Vagina (tissue), 2 donors: ENCODE measurements at regions not wholly inside any gene's neighbourhood (a gene's known extent, or its start where the extent isn't known, plus 50 kb on each side); places are given as distances from the start of the nearest gene placed in this dataset.

Source experiments
- POLR2A ChIP-seq, 2 donors: fragments of 450-650 bp; IDR thresholded peaks; one replicate each; pipeline ENCODE4 v1.6.1; 2017; ENCODE audit warnings: antibody characterized with exemption in 2 of 2, mild to moderate bottlenecking in 2 of 2, moderate library complexity in 2 of 2
- POLR2AphosphoS5 ChIP-seq, 2 donors: sonication (generic); formaldehyde crosslinking; IDR thresholded peaks; one replicate each; pipeline ENCODE4 v1.9.0; 2017; ENCODE audit warnings: antibody characterized with exemption in 2 of 2, mild to moderate bottlenecking in 2 of 2, low read depth in 1 of 2; ENCODE audit not compliant: insufficient read depth in 1 of 2
- TF ChIP-seq, protein P1 (sequence below), 3 experiments: fragments of 450-650 bp in 2 of 3; fragments of 200-600 bp in 1 of 3; sonication (generic) in 1 of 3; IDR thresholded peaks; one replicate each; pipeline ENCODE4 v1.5.1; 2017 to 2019; ENCODE audit warnings: antibody characterized with exemption in 3 of 3, mild to moderate bottlenecking in 2 of 3, moderate library complexity in 2 of 3

DNA sequence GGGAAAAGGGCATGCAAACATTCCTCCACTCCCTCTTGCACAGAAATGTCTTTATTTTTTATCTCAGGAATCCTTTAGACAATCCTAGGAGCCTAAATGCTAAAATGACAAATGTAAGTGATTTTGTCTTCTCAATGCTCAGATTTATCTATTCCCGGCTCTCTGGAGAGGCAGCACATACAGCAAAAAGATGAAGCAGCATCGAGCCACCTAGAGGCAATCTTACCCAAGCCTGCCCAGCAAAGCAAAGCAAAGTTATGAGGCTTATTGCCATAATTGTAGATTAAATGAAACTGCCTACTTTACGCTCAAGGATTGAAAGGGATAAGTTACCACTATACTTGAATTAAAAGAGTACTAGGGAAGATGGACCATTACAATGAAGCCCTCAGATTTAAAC is 750.4 kb upstream of the NR2F2 start:
- TF ChIP-seq POLR2AphosphoS5 (IDR thresholded peaks at IDR 0.05; ENCODE audit: insufficient read depth in 1 of 2, low read depth in 1 of 2), result no peak
- TF ChIP-seq, protein P1, sequence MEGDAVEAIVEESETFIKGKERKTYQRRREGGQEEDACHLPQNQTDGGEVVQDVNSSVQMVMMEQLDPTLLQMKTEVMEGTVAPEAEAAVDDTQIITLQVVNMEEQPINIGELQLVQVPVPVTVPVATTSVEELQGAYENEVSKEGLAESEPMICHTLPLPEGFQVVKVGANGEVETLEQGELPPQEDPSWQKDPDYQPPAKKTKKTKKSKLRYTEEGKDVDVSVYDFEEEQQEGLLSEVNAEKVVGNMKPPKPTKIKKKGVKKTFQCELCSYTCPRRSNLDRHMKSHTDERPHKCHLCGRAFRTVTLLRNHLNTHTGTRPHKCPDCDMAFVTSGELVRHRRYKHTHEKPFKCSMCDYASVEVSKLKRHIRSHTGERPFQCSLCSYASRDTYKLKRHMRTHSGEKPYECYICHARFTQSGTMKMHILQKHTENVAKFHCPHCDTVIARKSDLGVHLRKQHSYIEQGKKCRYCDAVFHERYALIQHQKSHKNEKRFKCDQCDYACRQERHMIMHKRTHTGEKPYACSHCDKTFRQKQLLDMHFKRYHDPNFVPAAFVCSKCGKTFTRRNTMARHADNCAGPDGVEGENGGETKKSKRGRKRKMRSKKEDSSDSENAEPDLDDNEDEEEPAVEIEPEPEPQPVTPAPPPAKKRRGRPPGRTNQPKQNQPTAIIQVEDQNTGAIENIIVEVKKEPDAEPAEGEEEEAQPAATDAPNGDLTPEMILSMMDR (IDR thresholded peaks at IDR 0.05), result no peak
- TF ChIP-seq POLR2A (IDR thresholded peaks at IDR 0.05), result no peak
